HEK293 (cell line): ENCODE measurements at regions not wholly inside any gene's neighbourhood (a gene's known extent, or its start where the extent isn't known, plus 50 kb on each side); places are given as distances from the start of the nearest gene placed in this dataset.

Source experiments
- ATF2 ChIP-seq: fragments of 450-650 bp; formaldehyde crosslinking; IDR thresholded peaks from 2 replicates; pipeline ENCODE4 v1.5.1; 2016; ENCODE audit warnings: missing biosample characterization, missing genetic modification characterization, low read depth
- CTCF ChIP-seq: fragments of 450-650 bp; formaldehyde crosslinking; IDR thresholded peaks from 2 replicates; pipeline ENCODE4 v1.5.1; 2016; ENCODE audit warnings: missing biosample characterization, missing genetic modification characterization

DNA sequence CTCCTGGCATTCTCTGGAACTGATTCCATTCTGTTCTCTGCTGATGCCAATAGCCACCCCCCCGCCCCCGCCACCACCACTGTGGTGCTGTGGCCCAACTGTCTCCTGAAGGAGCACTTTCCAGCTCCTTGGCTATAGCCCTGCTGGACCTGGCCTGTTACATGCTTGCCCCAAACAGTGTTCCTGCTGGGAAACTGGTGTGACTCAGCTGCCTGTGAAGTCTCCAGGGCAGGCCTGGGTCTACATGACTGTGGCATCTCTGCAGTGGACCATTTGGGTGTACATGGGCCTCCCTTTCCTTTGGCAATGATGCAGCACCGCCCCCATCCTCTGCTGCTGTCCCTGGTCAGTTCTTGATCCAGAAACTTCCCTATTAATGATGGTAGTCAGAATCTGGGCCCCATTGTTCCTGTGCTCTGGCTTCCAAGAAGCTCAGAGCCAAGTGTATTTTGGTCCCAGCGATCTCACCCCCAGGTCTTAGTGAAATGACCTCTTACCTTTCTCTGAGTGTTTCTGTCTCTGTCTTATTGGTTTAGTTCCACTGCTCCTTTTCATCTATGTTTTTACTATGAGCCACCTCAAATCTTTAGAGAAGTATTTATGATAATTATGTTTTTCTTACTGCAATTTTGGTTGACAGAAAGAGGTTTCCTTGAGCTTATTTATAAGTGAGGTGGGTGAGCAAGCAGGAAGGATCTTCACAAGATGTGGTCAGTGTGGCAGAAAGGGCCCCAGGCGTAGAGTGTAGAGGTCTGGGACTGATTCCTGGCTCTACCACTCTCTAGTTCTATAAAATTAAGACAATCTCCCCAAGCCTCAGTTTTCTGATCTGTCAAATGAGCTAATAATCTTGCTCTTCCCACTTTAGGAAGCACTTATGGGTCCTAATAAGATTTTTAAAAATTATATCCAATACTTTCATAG is 210.7 kb upstream of the EOLA2 start:
- no peak for TF ChIP-seq CTCF (tag by site-specific recombination)
- TF ChIP-seq ATF2 (tag by site-specific recombination), result no peak
